OCI-LY3 (cell line): ENCODE measurements at regions not wholly inside any gene's neighbourhood (a gene's known extent, or its start where the extent isn't known, plus 50 kb on each side); places are given as distances from the start of the nearest gene placed in this dataset.

Experiments
- H2AFZ ChIP-seq: fragments of 200-600, 300-600 bp; shearing (Covaris generic); 2 replicates; pipeline ENCODE4 v1.6.0; 2014; ENCODE audit warnings: antibody characterized with exemption, low read depth, low read length
- H3K27ac ChIP-seq: fragments of 200-600, 300-600 bp; sonication (generic); 2 replicates; pipeline ENCODE4 v1.5.1; 2014; ENCODE audit warnings: mild to moderate bottlenecking, low read length, moderate library complexity, mixed read lengths
- H3K27me3 ChIP-seq: fragments of 200-600, 300-600 bp; sonication (generic); 2 replicates; pipeline ENCODE4 v1.6.1; 2014; ENCODE audit warnings: low read depth, low read length, mixed read lengths
- H3K36me3 ChIP-seq: fragments of 200-600, 300-600 bp; sonication (generic); replicated peaks from 2 replicates; pipeline ENCODE3; 2014; ENCODE audit warnings: low read depth, low read length, mixed read lengths
- H3K4me1 ChIP-seq: fragments of 300-600, 200-600 bp; sonication (generic); 2 replicates; pipeline ENCODE4 v1.6.1; 2014; ENCODE audit warnings: low read length, mixed read lengths
- H3K4me2 ChIP-seq: fragments of 200-600, 300-600 bp; sonication (generic); 2 replicates; pipeline ENCODE4 v1.6.1; 2014; ENCODE audit warnings: low read length, mixed read lengths
- H3K4me3 ChIP-seq: fragments of 300-600, 200-600 bp; sonication (generic); 2 replicates; pipeline ENCODE4 v1.5.1; 2014; ENCODE audit warnings: antibody characterized with exemption, mild to moderate bottlenecking, low read length, moderate library complexity
- H3K79me2 ChIP-seq: fragments of 300-600, 200-600 bp; shearing (Covaris generic); 2 replicates; pipeline ENCODE4 v1.6.1; 2014; ENCODE audit warnings: mild to moderate bottlenecking, low read length, mixed read lengths
- H3K9ac ChIP-seq: fragments of 300-600, 200-600 bp; shearing (Covaris generic); 2 replicates; pipeline ENCODE4 v1.6.0; 2014; ENCODE audit warnings: mild to moderate bottlenecking, low read length, moderate library complexity
- H3K9me3 ChIP-seq: fragments of 200-600, 300-600 bp; shearing (Covaris generic); 2 replicates; pipeline ENCODE4 v1.6.1; 2014; ENCODE audit warnings: low read length, mixed read lengths; ENCODE audit not compliant: insufficient read depth
- H4K20me1 ChIP-seq: fragments of 200-600, 300-600 bp; sonication (generic); 2 replicates; pipeline ENCODE4 v1.6.1; 2016; ENCODE audit warnings: low read length, mixed read lengths; ENCODE audit not compliant: insufficient read depth
- EZH2phosphoT487 ChIP-seq: fragments of 200-600 bp; shearing (Covaris generic); IDR thresholded peaks from 2 replicates; pipeline ENCODE4 v1.6.1; 2018; ENCODE audit warnings: antibody characterized with exemption, mixed run types, low read depth
- TF ChIP-seq, protein P1 (sequence below): fragments of 200-600, 300-600 bp; sonication (generic); IDR thresholded peaks from 2 replicates; pipeline ENCODE4 v1.5.1; 2014; ENCODE audit warnings: antibody characterized with exemption, low read length, low read depth

DNA sequence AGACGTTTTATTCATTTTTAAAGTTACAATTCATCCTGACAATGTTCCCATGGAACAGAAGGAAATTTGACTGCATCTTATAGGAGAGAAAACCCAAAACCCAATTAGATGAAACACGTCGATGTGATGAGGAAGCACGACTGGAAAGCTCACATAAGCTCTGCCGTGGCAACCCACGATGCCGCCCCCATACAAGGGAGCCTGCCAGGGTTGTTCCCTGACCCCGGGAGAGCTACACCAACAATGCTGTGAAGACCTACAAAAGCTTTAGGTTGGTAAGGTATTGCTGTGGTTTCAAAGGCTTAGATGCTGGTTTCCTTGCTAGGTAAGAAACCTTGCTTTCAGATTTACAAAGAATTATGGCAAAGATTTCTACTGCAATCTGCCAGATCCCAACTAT is 393.1 kb downstream of the KLF12 start:
- H3K4me2 ChIP-seq, result no peak overlapping the region
- no peaks in the 10 kb centered on the region for H3K27me3 ChIP-seq
- H3K36me3 ChIP-seq, result no peaks in the 10 kb centered on the region
- no peaks in the 10 kb centered on the region for H4K20me1 ChIP-seq
- H3K4me3 ChIP-seq, result no peak overlapping the region
- no peak overlapping the region for H3K9ac ChIP-seq
- no peaks in the 10 kb centered on the region for H3K9me3 ChIP-seq
- no peak overlapping the region for H3K27ac ChIP-seq
- TF ChIP-seq, protein P1, sequence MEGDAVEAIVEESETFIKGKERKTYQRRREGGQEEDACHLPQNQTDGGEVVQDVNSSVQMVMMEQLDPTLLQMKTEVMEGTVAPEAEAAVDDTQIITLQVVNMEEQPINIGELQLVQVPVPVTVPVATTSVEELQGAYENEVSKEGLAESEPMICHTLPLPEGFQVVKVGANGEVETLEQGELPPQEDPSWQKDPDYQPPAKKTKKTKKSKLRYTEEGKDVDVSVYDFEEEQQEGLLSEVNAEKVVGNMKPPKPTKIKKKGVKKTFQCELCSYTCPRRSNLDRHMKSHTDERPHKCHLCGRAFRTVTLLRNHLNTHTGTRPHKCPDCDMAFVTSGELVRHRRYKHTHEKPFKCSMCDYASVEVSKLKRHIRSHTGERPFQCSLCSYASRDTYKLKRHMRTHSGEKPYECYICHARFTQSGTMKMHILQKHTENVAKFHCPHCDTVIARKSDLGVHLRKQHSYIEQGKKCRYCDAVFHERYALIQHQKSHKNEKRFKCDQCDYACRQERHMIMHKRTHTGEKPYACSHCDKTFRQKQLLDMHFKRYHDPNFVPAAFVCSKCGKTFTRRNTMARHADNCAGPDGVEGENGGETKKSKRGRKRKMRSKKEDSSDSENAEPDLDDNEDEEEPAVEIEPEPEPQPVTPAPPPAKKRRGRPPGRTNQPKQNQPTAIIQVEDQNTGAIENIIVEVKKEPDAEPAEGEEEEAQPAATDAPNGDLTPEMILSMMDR, result no peak
- no peak for TF ChIP-seq EZH2phosphoT487
- H2AFZ ChIP-seq, result no peak overlapping the region
- no peaks in the 10 kb centered on the region for H3K4me1 ChIP-seq
- no peaks in the 10 kb centered on the region for H3K79me2 ChIP-seq

- H3K9ac ChIP-seq, result no peak overlapping the region
- H3K79me2 ChIP-seq, result no peaks in the 10 kb centered on the region
- H3K4me2 ChIP-seq, result no peak overlapping the region
- no peaks in the 10 kb centered on the region for H3K36me3 ChIP-seq
- H3K9me3 ChIP-seq, result no peaks in the 10 kb centered on the region
- no peak overlapping the region for H3K27ac ChIP-seq
- no peaks in the 10 kb centered on the region for H3K27me3 ChIP-seq
- H2AFZ ChIP-seq, result no peak overlapping the region
- H3K4me1 ChIP-seq, result no peaks in the 10 kb centered on the region
- no peak for TF ChIP-seq EZH2phosphoT487
- TF ChIP-seq, protein P1, result no peak
- H4K20me1 ChIP-seq, result no peaks in the 10 kb centered on the region
- H3K4me3 ChIP-seq, result no peak overlapping the region
Measured at GRCh38 chr13:73740666-73741065, 393.5 kb downstream of the KLF12 start.

- no peak overlapping the region for H3K4me2 ChIP-seq
- TF ChIP-seq EZH2phosphoT487, result no peak
- TF ChIP-seq, protein P1, result no peak
- no peak overlapping the region for H3K27ac ChIP-seq
- no peaks in the 10 kb centered on the region for H4K20me1 ChIP-seq
- no peaks in the 10 kb centered on the region for H3K79me2 ChIP-seq
- H3K4me1 ChIP-seq, result no peaks in the 10 kb centered on the region
- H3K4me3 ChIP-seq, result no peak overlapping the region
- no peak overlapping the region for H3K9ac ChIP-seq
- no peak overlapping the region for H2AFZ ChIP-seq
- H3K27me3 ChIP-seq, result no peaks in the 10 kb centered on the region
- H3K36me3 ChIP-seq, result no peaks in the 10 kb centered on the region
- H3K9me3 ChIP-seq, result no peaks in the 10 kb centered on the region
Measured at GRCh38 chr13:73739394-73739793, 394.8 kb downstream of the KLF12 start.

- Histone ChIP-seq H3K27ac (no peak overlapping the region), H3K79me2 (no peaks in the 10 kb centered on the region), H2AFZ (no peak overlapping the region), H3K27me3 (no peaks in the 10 kb centered on the region), H3K4me1 (no peaks in the 10 kb centered on the region), H3K9ac (no peak overlapping the region), H3K4me3 (no peak overlapping the region), H3K4me2 (no peak overlapping the region), H4K20me1 (no peaks in the 10 kb centered on the region), H3K9me3 (no peaks in the 10 kb centered on the region), H3K36me3 (no peaks in the 10 kb centered on the region)
- TF ChIP-seq EZH2phosphoT487, result no peak
- TF ChIP-seq, protein P1, result no peak
Measured at GRCh38 chr13:73738626-73739025, 395.6 kb downstream of the KLF12 start.
